OCI-LY3 (cell line): ENCODE measurements at regions not wholly inside any gene's neighbourhood (a gene's known extent, or its start where the extent isn't known, plus 50 kb on each side); places are given as distances from the start of the nearest gene placed in this dataset.

ENCODE experiments used
- EZH2phosphoT487 ChIP-seq: fragments of 200-600 bp; shearing (Covaris generic); IDR thresholded peaks from 2 replicates; pipeline ENCODE4 v1.6.1; 2018; ENCODE audit warnings: antibody characterized with exemption, mixed run types, low read depth
- TF ChIP-seq, protein P1 (sequence below): fragments of 200-600, 300-600 bp; sonication (generic); IDR thresholded peaks from 2 replicates; pipeline ENCODE4 v1.5.1; 2014; ENCODE audit warnings: antibody characterized with exemption, low read length, low read depth

DNA sequence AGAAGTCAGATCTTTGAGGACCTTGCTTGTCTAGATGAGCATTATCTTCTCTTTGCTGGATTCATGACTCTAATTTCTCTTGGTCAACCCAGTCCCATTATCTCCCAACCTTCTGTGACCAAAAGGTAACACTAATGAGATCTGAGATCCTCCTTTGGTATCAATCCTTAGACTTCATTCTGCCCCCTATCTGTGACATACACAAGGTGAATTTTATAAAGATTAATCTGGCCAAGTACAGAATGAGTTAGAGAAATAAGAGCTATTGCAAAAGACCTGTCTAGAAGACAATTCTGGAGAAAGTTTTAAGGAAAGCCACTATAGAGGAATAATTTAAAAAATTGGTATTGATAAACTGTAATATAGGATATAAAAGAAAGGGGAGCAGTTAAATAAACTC lies 113.8 kb upstream of the KCNMB2 start:
- TF ChIP-seq, protein P1, sequence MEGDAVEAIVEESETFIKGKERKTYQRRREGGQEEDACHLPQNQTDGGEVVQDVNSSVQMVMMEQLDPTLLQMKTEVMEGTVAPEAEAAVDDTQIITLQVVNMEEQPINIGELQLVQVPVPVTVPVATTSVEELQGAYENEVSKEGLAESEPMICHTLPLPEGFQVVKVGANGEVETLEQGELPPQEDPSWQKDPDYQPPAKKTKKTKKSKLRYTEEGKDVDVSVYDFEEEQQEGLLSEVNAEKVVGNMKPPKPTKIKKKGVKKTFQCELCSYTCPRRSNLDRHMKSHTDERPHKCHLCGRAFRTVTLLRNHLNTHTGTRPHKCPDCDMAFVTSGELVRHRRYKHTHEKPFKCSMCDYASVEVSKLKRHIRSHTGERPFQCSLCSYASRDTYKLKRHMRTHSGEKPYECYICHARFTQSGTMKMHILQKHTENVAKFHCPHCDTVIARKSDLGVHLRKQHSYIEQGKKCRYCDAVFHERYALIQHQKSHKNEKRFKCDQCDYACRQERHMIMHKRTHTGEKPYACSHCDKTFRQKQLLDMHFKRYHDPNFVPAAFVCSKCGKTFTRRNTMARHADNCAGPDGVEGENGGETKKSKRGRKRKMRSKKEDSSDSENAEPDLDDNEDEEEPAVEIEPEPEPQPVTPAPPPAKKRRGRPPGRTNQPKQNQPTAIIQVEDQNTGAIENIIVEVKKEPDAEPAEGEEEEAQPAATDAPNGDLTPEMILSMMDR, result peak; percentile 24
- TF ChIP-seq EZH2phosphoT487, result no peak
